Prostate gland (tissue), 2 donors: ENCODE measurements at regions not wholly inside any gene's neighbourhood (a gene's known extent, or its start where the extent isn't known, plus 50 kb on each side); places are given as distances from the start of the nearest gene placed in this dataset.

Experiments
- DNase-seq: peaks from one replicate; pipeline ENCODE4 v3.0.0-alpha.2; 2019; ENCODE audit warnings: low spot score
- H3K27ac ChIP-seq, 2 donors: fragments of 200-600 bp; sonication (generic); 2 replicates each; pipeline ENCODE4 v1.5.1; 2017 to 2019
- H3K27me3 ChIP-seq: fragments of 200-600 bp; sonication (generic); replicated peaks from 2 replicates; pipeline ENCODE4 v1.5.1; 2019; ENCODE audit not compliant: insufficient read depth
- H3K36me3 ChIP-seq, 2 donors: fragments of 200-600 bp; sonication (generic); 1 replicate in 1 of 2; 2 replicates in 1 of 2; pipeline versions ENCODE4 v1.5.1 to v1.8.1; 2017 to 2019
- H3K4me1 ChIP-seq: fragments of 200-600 bp; sonication (generic); replicated peaks from 2 replicates; pipeline ENCODE4 v1.5.1; 2019
- H3K4me3 ChIP-seq, 2 donors: fragments of 200-600 bp; sonication (generic); 2 replicates each; pipeline ENCODE4 v1.5.1; 2017 to 2019
- H3K9me3 ChIP-seq: fragments of 200-600 bp; sonication (generic); 2 replicates; pipeline ENCODE4 v1.5.1; 2017
- CTCF ChIP-seq, 4 experiments: fragments of 200-600 bp in 2 of 4; fragments of 450-650 bp in 2 of 4; sonication (generic) in 2 of 4; IDR thresholded peaks; 1 replicate in 3 of 4; 2 replicates in 1 of 4; pipeline ENCODE4 v1.5.1; 2016 to 2019; ENCODE audit warnings: antibody characterized with exemption in 4 of 4, mild to moderate bottlenecking in 2 of 4, moderate library complexity in 2 of 4
- POLR2A ChIP-seq: fragments of 450-650 bp; IDR thresholded peaks from one replicate; pipeline ENCODE4 v1.6.1; 2016; ENCODE audit warnings: antibody characterized with exemption, mild to moderate bottlenecking
- POLR2AphosphoS5 ChIP-seq: sonication (generic); formaldehyde crosslinking; IDR thresholded peaks from one replicate; pipeline ENCODE4 v1.6.1; 2017; ENCODE audit warnings: antibody characterized with exemption
- WGBS: methylation state at CpG from one replicate; pipeline ENCODE4 v1.1.5; 2018; 5-methylcytosine and 5-hydroxymethylcytosine counted together
- intact Hi-C: fragments of 100-400 bp; cut with DNase I; formaldehyde crosslinking; loops from one replicate; pipeline ENCODE4 v1.14.2; 2022

GRCh38 chrX:16480049-16480448 lies 169.9 kb upstream of the S100G start:
- DNase-seq = no peak
- no peak for TF ChIP-seq POLR2AphosphoS5
- no peak for TF ChIP-seq POLR2A
- Histone ChIP-seq H3K36me3 (no peaks in the 10 kb centered on the region), H3K27me3 (no peaks in the 10 kb centered on the region), H3K9me3 (no peaks in the 10 kb centered on the region), H3K4me1 (no peaks in the 10 kb centered on the region), H3K27ac (no peak overlapping the region), H3K4me3 (no peak overlapping the region)
- intact Hi-C loops = no loop called here
- 86% methylated on average over 4 of the region's 4 CpGs for WGBS

- no peak for TF ChIP-seq CTCF (IDR thresholded peaks at IDR 0.05)
- no peak for TF ChIP-seq POLR2A
- intact Hi-C loops = no loop called here
- H3K27me3 ChIP-seq = no peaks in the 10 kb centered on the region
- no peak overlapping the region for H3K27ac ChIP-seq
- no peak for DNase-seq
- H3K4me1 ChIP-seq = no peaks in the 10 kb centered on the region
- H3K4me3 ChIP-seq = no peak overlapping the region
- H3K36me3 ChIP-seq = no peaks in the 10 kb centered on the region
- no peaks in the 10 kb centered on the region for H3K9me3 ChIP-seq
These were observed 165.6 kb upstream of the S100G start for GRCh38 chrX:16484338-16484737.

GRCh38 chrX:16487620-16488385 lies 162.2 kb upstream of the S100G start:
- intact Hi-C loops = no loop called here
- H3K4me1 ChIP-seq = no peaks in the 10 kb centered on the region
- no peaks in the 10 kb centered on the region for H3K36me3 ChIP-seq
- no peak for DNase-seq
- TF ChIP-seq POLR2A (no peak), CTCF (IDR thresholded peaks at IDR 0.05) (no peak), POLR2AphosphoS5 (no peak)
- WGBS = 98% methylated on average over 2 of the region's 2 CpGs
- H3K27ac ChIP-seq = no peak overlapping the region
- H3K9me3 ChIP-seq = no peaks in the 10 kb centered on the region
- H3K27me3 ChIP-seq = no peaks in the 10 kb centered on the region
- no peak overlapping the region for H3K4me3 ChIP-seq

GRCh38 chrX:16488959-16489358 lies 161.0 kb upstream of the S100G start:
- no peak overlapping the region for H3K4me3 ChIP-seq
- intact Hi-C loops = no loop called here
- WGBS = 88% methylated on average over 3 of the region's 3 CpGs
- H3K27me3 ChIP-seq = no peaks in the 10 kb centered on the region
- H3K9me3 ChIP-seq = no peaks in the 10 kb centered on the region
- no peak for TF ChIP-seq POLR2AphosphoS5
- no peak for TF ChIP-seq CTCF (IDR thresholded peaks at IDR 0.05)
- no peak for TF ChIP-seq POLR2A
- DNase-seq = no peak
- no peak overlapping the region for H3K27ac ChIP-seq
- no peaks in the 10 kb centered on the region for H3K36me3 ChIP-seq
- no peaks in the 10 kb centered on the region for H3K4me1 ChIP-seq

- Histone ChIP-seq H3K36me3 (no peaks in the 10 kb centered on the region), H3K4me1 (no peaks in the 10 kb centered on the region), H3K9me3 (no peaks in the 10 kb centered on the region), H3K27ac (no peak overlapping the region), H3K27me3 (no peaks in the 10 kb centered on the region), H3K4me3 (no peak overlapping the region)
- intact Hi-C loops = no loop called here
- TF ChIP-seq POLR2A (no peak), CTCF (IDR thresholded peaks at IDR 0.05) (no peak), POLR2AphosphoS5 (no peak)
- 67% methylated on average over 1 of the region's 1 CpG for WGBS
- no peak for DNase-seq
These were observed 158.5 kb upstream of the S100G start for GRCh38 chrX:16491461-16491860.
